CD4-positive, alpha-beta T cell treated with Interleukin-4 for 1 hour (primary cell): ENCODE measurements at regions not wholly inside any gene's neighbourhood (a gene's known extent, or its start where the extent isn't known, plus 50 kb on each side); places are given as distances from the start of the nearest gene placed in this dataset.
"Not testable (repeated sequence)": the region's sequence is repeated elsewhere in the genome, so short reads cannot be mapped to it uniquely, and the experiment has no call there.

Experiments
- DNase-seq, 2 donors: peaks; one replicate each; pipeline ENCODE4 v3.0.0-alpha.2; 2020 to 2022

GRCh38 chr21:18970941-18971340 lies 567.4 kb upstream of the TMPRSS15 start:
- no peak for DNase-seq

- no peak for DNase-seq
Measured at GRCh38 chr21:18985584-18985983, 582.0 kb upstream of the TMPRSS15 start.

GRCh38 chr21:18986197-18986596 lies 582.6 kb upstream of the TMPRSS15 start:
- no peak for DNase-seq

DNA sequence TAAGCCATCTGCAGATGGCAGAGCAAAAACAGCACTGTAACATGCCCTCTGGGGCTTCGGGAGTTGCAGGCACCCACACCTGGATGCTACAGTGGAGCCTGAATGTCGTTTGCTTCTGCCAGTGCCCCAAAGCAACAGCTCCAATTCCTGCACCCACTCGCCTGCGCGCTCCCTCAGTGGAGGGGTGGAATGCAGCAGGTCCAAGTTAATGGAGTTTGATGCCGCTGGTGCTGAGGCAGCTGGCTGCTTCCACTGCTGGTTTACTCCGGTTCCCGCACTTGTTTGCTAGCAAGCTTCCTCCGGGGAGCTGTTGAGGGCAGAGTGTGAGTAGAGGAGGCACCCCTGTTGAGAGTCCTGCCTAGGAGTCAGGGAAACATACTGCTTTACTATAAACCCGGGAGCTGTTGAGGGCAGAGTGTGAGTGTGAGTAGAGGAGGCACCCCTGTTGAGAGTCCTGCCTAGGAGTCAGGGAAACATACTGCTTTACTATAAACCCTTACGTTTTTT lies 584.0 kb upstream of the TMPRSS15 start:
- no peak for DNase-seq

GRCh38 chr21:18989953-18990495 lies 586.4 kb upstream of the TMPRSS15 start:
- DNase-seq, result no peak

- no peak for DNase-seq
Measured at GRCh38 chr21:18991846-18992245, 588.3 kb upstream of the TMPRSS15 start.

DNA sequence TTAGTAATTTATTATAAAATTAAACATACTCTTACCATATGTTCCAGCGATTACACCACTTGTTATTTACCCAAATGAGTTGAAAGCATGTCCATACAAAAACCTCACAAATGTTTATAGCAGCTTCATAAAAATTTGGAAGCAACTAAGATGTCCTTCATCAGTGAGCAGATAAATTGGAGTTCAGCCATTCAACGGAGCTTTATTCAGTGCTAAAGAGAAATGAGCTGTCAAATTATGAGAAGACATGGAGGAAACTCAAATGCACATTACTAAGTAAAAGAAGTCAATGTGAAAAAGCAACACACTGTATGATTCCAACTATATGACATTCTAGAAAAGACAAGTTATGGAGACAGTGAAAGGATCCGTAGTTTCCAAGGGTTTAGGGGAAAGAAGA lies 606.7 kb upstream of the TMPRSS15 start:
- DNase-seq, result no peak

DNA sequence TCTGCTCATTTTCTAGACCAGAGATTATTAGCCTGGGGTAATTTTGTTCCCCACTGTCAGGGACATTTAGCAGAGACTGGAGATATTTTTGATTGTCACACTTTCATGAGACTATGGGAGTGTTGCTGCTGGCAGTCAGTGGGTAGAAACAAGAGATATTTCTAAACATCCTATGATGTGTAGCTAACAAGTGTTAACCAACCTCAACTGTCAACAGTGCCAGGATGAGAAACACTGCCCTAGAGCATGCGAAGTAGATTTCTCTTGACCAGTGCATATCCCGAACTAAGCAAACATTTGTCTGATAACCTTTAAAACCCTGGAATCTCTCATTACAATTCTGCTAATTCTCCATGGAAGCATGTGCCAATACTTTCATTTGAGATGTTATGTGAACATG lies 607.4 kb upstream of the TMPRSS15 start:
- DNase-seq, result no peak

DNA sequence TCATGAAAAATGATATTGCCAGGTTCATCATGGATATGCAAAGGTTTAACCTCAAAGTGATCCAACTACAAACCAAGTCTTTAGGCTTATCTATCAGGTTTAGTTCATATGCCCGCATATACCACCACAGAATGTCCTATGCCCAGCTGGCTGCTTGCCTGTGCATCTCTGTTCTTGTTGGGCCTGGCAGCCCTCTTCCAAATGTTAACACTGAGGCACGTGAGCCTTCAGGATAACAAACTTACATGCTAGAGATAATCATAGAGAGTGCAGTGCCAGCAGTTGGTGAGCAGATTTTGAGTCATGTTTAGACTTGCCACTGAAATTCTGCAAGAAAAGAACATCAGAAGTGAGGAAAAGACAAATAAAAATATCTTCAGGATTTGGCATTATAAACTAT lies 607.9 kb upstream of the TMPRSS15 start:
- no peak for DNase-seq

DNA sequence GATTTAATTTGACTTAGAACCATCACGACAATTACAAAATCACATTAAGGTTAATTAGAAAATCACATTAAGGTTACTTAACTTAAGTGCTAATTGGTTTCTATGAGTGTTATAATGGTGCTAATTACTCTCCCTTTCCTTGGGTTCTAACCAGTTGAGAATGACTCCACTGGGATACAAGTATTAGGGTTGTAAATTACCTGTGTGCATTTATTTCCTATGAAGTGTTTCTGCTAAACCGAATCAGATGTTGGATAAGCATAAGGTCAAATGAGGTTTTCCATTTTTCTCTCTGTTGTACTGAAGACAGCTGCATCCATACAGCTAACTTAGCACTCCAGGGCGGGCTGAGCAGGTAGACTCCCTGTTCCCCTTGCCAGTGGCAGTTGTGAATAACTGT lies 610.3 kb upstream of the TMPRSS15 start:
- DNase-seq, result no peak

DNA sequence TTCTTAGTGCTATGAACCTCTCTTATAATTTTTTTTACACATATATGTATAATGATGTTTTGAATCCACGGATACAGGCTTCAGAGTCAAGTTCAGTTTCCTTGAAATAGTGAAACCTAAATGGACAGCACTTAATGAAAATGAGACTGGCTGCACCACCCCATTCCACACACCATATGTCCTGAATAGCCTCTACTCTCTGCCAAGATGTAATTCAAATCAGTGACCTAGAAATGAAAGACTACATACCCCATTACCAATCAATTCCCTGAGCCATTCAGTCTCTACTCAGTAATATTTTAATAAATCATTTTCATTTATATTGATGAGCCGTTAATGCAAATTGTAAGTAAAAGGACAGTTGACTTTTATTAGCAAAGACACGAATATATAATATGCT lies 614.9 kb upstream of the TMPRSS15 start:
- no peak for DNase-seq

DNA sequence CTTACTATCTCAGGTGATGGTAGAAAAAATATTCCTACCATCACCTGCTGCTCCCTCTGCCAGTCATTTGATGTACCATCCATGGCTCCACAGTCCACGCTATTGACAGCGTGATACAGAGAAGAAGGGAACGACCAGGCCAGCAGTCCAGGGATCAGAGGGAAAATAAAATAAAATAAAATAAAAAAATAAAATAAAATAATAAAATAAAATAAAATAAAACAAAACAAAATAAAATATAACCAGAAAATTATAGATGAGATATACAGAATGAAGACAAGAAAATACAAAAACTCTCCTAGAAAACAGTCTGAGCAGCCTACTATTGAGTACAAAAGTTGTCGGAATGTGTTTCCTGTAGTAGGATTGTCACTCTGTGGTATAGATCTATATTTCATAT lies 619.4 kb upstream of the TMPRSS15 start:
- no peak for DNase-seq

GRCh38 chr21:19026911-19027310 lies 623.3 kb upstream of the TMPRSS15 start:
- no peak for DNase-seq

GRCh38 chr21:19029816-19030215 lies 626.2 kb upstream of the TMPRSS15 start:
- no peak for DNase-seq

- no peak for DNase-seq
Measured at GRCh38 chr21:19031953-19032352, 628.4 kb upstream of the TMPRSS15 start.

- DNase-seq, result no peak
Measured at GRCh38 chr21:19034041-19034440, 630.5 kb upstream of the TMPRSS15 start.

DNA sequence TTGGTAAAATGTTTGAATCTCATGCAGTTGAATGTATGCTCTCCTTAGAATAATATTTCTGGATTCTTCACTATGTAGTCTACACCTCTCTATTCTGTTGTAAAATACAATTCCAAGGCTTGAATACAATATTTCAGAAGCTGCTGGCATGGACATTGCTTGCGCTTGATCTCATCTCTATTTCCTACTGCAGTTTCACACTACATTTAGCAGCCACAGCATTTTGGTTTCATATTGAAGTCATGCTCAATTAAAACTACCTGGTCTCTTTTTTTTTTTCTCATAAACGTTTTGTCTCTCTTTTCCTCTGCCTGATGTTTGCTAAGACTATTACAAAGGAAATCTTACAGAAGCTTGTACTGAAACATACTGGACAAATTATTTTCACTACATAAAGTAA lies 631.0 kb upstream of the TMPRSS15 start:
- no peak for DNase-seq

- DNase-seq, result no peak
Measured at GRCh38 chr21:19045876-19046275, 642.3 kb upstream of the TMPRSS15 start.

DNA sequence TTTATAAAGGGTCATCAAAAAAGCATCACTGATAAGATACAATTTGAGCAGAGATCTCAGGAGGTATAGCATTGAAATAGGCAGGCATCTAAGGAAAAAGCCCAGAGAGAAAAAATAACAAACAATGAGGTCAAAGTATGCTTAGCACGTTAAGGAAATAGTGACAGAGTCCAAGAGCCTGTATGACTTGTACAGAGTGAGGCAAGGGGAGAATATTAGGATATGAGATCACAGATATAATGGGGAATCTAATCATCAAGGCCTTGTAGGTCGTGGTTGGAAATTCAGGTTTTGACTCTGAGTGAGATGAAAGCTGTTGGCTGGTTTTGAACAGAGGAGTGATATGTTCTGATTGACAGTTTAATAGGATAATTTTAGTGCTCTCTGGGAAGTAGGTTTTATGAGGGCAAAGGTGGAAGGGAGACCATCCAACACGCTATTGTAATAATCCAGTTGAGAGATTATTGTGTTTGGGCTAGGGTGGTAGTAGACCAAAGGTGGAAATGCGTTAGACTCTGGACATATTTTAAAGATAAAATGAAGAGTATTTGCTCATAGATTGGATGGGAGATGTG lies 644.6 kb upstream of the TMPRSS15 start:
- no peak for DNase-seq

DNA sequence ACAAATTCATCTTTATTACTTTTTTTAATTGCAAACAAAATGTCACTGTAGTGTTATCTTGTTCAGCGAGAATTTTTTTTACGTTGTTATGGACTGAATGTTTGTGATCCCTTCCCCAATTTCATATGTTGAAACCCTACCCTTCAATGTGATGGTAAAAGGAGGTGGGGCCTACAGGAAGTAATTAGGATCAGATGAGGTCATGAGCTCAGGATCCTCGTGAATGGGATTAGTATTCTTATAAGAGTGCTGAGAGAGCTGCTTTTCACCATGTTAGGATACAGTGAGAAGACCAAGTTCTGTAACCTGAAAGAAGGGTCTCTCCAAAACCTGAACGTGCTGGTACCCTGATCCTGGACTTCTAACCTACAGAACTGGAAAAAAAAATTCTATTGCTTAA lies 646.0 kb upstream of the TMPRSS15 start:
- DNase-seq, result no peak

GRCh38 chr21:19065164-19065563 lies 661.6 kb upstream of the TMPRSS15 start:
- DNase-seq, result no peak

- DNase-seq, result no peak
Measured at GRCh38 chr21:19076031-19076430, 672.4 kb upstream of the TMPRSS15 start.

GRCh38 chr21:19109694-19110093 lies 706.1 kb upstream of the TMPRSS15 start:
- no peak for DNase-seq

DNA sequence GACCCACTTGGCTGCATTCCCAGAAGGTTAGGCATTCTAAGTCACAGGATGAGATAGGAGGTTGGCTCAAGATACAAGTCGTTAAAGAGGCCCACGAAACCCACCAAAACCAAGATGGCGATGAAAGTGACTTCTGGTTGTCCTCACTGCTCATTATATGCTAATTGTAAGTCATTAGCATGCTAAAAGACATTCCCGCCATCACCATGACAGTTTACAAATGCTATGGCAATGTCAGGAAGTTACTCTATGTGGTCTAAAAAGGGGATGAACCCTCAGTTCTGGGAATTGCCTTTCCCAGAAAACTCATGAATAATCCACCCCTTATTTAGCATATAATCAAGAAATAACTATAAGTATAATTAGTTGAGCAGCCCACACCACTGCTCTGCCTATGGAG lies 715.7 kb upstream of the TMPRSS15 start:
- not testable (repeated sequence) for DNase-seq

DNA sequence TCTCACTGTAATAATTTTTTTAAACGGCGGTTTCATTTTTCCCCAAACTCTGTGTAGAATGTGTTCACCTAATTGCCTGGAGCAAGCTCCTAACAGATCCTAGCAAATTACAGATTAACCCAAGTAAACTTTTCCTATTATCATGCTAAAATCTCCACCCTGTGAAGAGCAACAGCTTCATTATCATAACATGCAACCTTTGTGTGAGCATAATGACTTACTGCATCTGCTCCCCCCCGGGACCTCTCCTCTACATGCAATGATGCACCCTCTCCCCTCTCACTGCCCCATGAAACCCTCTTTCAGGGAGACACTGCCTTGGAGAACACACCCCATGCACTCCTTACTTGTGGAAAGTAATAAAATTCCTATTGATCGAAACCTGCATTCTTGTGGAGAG lies 717.0 kb upstream of the TMPRSS15 start:
- no peak for DNase-seq
